Thyroid gland (tissue), 4 donors: ENCODE measurements at regions not wholly inside any gene's neighbourhood (a gene's known extent, or its start where the extent isn't known, plus 50 kb on each side); places are given as distances from the start of the nearest gene placed in this dataset.

Experiments used
- DNase-seq, 2 donors: peaks; one replicate each; pipeline ENCODE4 v3.0.0-alpha.2; 2019
- H3K27ac ChIP-seq, 3 donors: fragments of 200-600 bp; sonication (generic); 1 replicate in 2 of 3; 2 replicates in 1 of 3; pipeline ENCODE4 v1.5.1; 2016 to 2019; ENCODE audit warnings: mild to moderate bottlenecking in 1 of 3, moderate library complexity in 1 of 3
- H3K27me3 ChIP-seq: fragments of 200-600 bp; sonication (generic); one replicate; pipeline ENCODE4 v1.5.1; 2019
- H3K36me3 ChIP-seq, 2 donors: fragments of 200-600 bp; sonication (generic); one replicate each; pipeline ENCODE4 v1.5.1; 2016 to 2019
- H3K4me1 ChIP-seq, 2 donors: fragments of 200-600 bp; sonication (generic); one replicate each; pipeline ENCODE4 v1.5.1; 2017 to 2019
- H3K4me3 ChIP-seq, 3 donors: fragments of 200-600 bp; sonication (generic); replicated peaks in 1 of 3; 1 replicate in 2 of 3; 2 replicates in 1 of 3; pipeline ENCODE4 v1.5.1; 2016; ENCODE audit warnings: mild to moderate bottlenecking in 1 of 3
- H3K9me3 ChIP-seq: fragments of 200-600 bp; sonication (generic); one replicate; pipeline ENCODE4 v1.5.1; 2017
- POLR2A ChIP-seq, 2 donors: fragments of 450-650 bp; IDR thresholded peaks; one replicate each; pipeline ENCODE4 v1.6.1; 2017; ENCODE audit warnings: antibody characterized with exemption in 2 of 2, mild to moderate bottlenecking in 2 of 2, moderate library complexity in 1 of 2
- WGBS, 2 donors: methylation state at CpG; one replicate each; pipeline ENCODE4 v1.1.5; 2017; 5-methylcytosine and 5-hydroxymethylcytosine counted together
- intact Hi-C: fragments of 100-400 bp; cut with DNase I; formaldehyde crosslinking; loops from one replicate; pipeline ENCODE4 v1.15.1; 2023
- TF ChIP-seq, protein P1 (sequence below), 6 experiments: fragments of 200-600 bp in 3 of 6; fragments of 450-650 bp in 3 of 6; sonication (generic) in 3 of 6; IDR thresholded peaks; one replicate each; pipeline ENCODE4 v1.5.1; 2016 to 2019; ENCODE audit warnings: antibody characterized with exemption in 6 of 6, mild to moderate bottlenecking in 2 of 6, inconsistent platforms in 1 of 6, moderate library complexity in 1 of 6

DNA sequence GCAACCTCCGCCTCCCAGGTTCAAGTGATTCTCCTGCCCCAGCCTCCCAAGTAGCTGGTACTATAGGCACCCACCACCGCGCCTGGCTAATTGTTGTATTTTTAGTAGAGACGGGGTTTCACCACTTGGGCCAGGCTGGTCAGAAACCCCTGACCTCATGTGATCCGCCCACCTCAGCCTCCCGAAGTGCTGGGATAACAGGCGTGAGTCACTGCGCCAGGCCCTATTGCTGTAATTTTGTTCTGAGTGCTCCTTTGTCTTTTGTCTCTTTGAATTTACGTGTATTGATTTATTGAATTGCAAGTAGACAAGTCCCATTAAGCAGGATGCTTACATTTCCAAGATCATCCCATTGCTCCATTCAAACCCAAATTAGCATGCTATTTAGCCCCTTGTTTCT lies 186.7 kb downstream of the MSX2 start:
- Histone ChIP-seq H3K4me3 (no peak overlapping the region), H3K9me3 (no peaks in the 10 kb centered on the region), H3K36me3 (no peaks in the 10 kb centered on the region), H3K4me1 (peaks cover 0 to 3% of the 10 kb centered on the region in 2 donors), H3K27ac (no peak overlapping the region), H3K27me3 (no peaks in the 10 kb centered on the region)
- intact Hi-C loops, result no loop called here
- 88 to 92% methylated on average over 9 of the region's 9 CpGs for WGBS, 2 donors
- no peak for DNase-seq
- TF ChIP-seq, protein P1, sequence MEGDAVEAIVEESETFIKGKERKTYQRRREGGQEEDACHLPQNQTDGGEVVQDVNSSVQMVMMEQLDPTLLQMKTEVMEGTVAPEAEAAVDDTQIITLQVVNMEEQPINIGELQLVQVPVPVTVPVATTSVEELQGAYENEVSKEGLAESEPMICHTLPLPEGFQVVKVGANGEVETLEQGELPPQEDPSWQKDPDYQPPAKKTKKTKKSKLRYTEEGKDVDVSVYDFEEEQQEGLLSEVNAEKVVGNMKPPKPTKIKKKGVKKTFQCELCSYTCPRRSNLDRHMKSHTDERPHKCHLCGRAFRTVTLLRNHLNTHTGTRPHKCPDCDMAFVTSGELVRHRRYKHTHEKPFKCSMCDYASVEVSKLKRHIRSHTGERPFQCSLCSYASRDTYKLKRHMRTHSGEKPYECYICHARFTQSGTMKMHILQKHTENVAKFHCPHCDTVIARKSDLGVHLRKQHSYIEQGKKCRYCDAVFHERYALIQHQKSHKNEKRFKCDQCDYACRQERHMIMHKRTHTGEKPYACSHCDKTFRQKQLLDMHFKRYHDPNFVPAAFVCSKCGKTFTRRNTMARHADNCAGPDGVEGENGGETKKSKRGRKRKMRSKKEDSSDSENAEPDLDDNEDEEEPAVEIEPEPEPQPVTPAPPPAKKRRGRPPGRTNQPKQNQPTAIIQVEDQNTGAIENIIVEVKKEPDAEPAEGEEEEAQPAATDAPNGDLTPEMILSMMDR (IDR thresholded peaks at IDR 0.05), result no peak
- no peak for TF ChIP-seq POLR2A (IDR thresholded peaks at IDR 0.05)

DNA sequence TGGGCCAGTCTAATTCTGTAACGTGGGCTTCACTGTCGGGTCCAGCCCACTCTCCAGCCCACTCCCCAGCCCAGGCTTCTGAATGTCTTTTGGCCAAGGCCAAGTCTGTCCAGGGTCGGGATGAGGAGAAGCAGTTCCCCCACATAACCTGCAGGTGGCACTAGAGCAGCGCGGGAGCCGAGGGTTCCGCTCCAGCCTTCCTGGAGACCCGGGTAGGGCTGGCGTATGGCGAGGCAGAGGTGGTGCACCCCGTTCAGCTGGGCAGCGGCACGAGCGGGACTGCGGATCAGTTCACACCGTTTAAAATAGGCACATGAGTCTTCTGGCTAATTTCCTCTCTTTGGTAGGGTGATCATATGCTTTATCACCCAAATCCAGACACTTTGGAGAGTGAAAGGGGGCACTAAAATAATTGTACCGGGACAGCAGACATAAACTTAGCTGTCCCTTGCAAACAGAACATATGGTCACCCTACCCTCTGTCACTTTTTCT lies 185.9 kb downstream of the MSX2 start:
- Histone ChIP-seq H3K4me1 (peaks cover 0 to 3% of the 10 kb centered on the region in 2 donors), H3K9me3 (no peaks in the 10 kb centered on the region), H3K4me3 (no peak overlapping the region), H3K27ac (no peak overlapping the region), H3K27me3 (no peaks in the 10 kb centered on the region), H3K36me3 (no peaks in the 10 kb centered on the region)
- intact Hi-C loops, result no loop called here
- DNase-seq, result peak; percentile 53 to 67
- TF ChIP-seq, protein P1 (IDR thresholded peaks at IDR 0.05), result peak; percentile 61 to 96 (median 75)
- TF ChIP-seq POLR2A (IDR thresholded peaks at IDR 0.05), result no peak
- WGBS, 2 donors, result 5 to 6% methylated on average over 15 to 17 of the region's 17 CpGs

DNA sequence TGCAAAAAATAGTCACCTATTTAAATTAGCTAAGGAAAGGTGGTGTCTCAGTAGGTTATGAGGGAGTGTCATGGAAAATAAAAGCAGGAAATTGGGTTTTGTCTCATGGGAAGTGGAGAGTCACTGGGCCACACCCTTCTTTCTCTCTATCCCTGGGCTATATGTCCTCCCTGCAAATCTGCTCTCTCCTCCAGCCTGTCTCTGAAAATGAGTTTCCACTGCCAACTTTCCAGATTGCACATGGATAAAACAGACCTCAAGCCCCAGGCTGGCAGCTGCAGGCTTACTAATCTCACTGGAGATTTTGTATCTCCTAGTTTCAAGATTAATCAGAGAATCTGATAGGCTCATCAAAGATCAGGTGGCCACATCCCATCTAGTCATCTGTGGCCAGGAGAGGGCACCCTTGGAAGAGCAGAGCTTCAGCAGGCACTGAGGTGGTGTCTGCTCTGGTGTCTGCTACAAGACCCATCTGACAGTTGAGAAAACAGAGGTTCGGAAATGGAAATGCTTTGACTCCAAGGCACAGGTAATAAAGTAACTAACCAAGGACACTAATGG lies 178.9 kb downstream of the MSX2 start:
- Histone ChIP-seq H3K4me3 (no peak overlapping the region), H3K4me1 (no peaks in the 10 kb centered on the region), H3K27me3 (no peaks in the 10 kb centered on the region), H3K36me3 (no peaks in the 10 kb centered on the region), H3K9me3 (no peaks in the 10 kb centered on the region), H3K27ac (no peak overlapping the region)
- no peak for TF ChIP-seq POLR2A (IDR thresholded peaks at IDR 0.05)
- TF ChIP-seq, protein P1 (IDR thresholded peaks at IDR 0.05), result no peak
- DNase-seq, result no peak
- 85 to 92% methylated on average over 1 of the region's 1 CpG for WGBS, 2 donors
- intact Hi-C loops, result no loop called here

DNA sequence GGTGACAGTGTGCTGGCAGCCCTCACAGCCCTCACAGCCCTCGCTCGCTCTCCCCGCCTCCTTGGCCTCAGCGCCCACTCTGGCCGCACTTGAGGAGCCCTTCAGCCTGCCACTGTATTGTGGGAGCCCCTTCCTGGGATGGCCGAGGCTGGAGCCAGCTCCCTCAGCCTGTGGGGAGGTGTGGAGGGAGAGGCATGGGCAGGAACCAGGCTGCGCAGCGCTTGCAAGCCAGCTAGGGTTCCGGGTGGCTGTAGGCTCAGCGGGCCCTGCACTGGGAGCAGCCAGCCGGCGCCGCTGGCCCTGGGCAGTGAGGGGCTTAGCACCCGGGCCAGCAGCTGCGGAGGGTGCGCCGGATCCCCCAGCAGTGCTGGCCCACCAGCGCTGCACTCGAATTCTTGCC lies 177.0 kb downstream of the MSX2 start:
- H3K27me3 ChIP-seq, result no peaks in the 10 kb centered on the region
- intact Hi-C loops, result no loop called here
- H3K27ac ChIP-seq, result no peak overlapping the region
- no peak for TF ChIP-seq POLR2A (IDR thresholded peaks at IDR 0.05)
- TF ChIP-seq, protein P1 (IDR thresholded peaks at IDR 0.05), result no peak
- WGBS, 2 donors, result 85 to 100% methylated on average over 3 to 12 of the region's 19 CpGs
- H3K9me3 ChIP-seq, result no peaks in the 10 kb centered on the region
- no peak overlapping the region for H3K4me3 ChIP-seq
- DNase-seq, result no peak
- H3K4me1 ChIP-seq, result no peaks in the 10 kb centered on the region
- H3K36me3 ChIP-seq, result no peaks in the 10 kb centered on the region

DNA sequence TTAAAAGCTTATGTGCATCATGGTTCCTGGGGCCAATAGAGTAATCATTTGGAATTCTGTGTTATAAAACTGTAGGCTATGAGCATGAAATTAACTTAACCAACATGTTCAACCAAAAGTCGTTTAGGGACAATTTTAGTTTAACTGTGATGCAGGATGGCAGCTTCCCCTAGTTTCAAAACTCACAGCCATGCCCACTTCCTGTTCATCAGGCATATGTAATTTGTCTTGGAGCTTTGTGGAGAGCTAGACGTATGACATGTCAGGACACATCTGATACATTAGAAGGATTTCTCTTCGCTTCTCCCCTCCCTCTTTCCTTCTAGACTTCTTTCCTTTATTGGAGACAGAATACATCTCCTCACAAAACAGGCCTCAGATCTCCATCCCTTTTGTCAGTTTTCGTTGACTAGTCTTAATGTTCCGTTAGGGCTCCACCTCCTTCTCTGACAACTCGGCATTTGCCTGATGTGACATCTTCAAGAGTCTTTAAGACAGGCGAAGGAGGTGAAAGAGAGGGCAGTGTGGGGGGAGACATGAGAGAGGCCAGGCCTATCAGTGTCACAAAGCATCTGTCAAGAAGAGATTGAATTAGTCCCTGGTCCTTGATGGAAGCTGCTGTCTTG lies 176.0 kb downstream of the MSX2 start:
- TF ChIP-seq POLR2A (IDR thresholded peaks at IDR 0.05), result no peak
- TF ChIP-seq, protein P1 (IDR thresholded peaks at IDR 0.05), result no peak
- no peak overlapping the region for H3K27ac ChIP-seq
- no peaks in the 10 kb centered on the region for H3K27me3 ChIP-seq
- H3K4me1 ChIP-seq, result no peaks in the 10 kb centered on the region
- DNase-seq, result no peak
- no peaks in the 10 kb centered on the region for H3K36me3 ChIP-seq
- 67 to 75% methylated on average over 7 of the region's 7 CpGs for WGBS, 2 donors
- H3K4me3 ChIP-seq, result no peak overlapping the region
- intact Hi-C loops, result no loop called here
- no peaks in the 10 kb centered on the region for H3K9me3 ChIP-seq
